Gastrocnemius medialis (tissue), 4 donors: ENCODE measurements at regions not wholly inside any gene's neighbourhood (a gene's known extent, or its start where the extent isn't known, plus 50 kb on each side); places are given as distances from the start of the nearest gene placed in this dataset.

Experiments used
- CTCF ChIP-seq, 5 experiments: fragments of 450-650 bp in 3 of 5; fragments of 200-600 bp in 2 of 5; sonication (generic) in 2 of 5; IDR thresholded peaks in 4 of 5; conservative IDR thresholded peaks in 1 of 5; 1 replicate in 4 of 5; 2 replicates in 1 of 5; pipeline ENCODE4 v1.5.1; 2016 to 2019; ENCODE audit warnings: antibody characterized with exemption in 5 of 5, mild to moderate bottlenecking in 3 of 5, moderate library complexity in 3 of 5
- POLR2A ChIP-seq, 2 donors: fragments of 450-650 bp; IDR thresholded peaks; one replicate each; pipeline ENCODE4 v1.6.1; 2017; ENCODE audit warnings: antibody characterized with exemption in 2 of 2, mild to moderate bottlenecking in 2 of 2, moderate library complexity in 2 of 2

DNA sequence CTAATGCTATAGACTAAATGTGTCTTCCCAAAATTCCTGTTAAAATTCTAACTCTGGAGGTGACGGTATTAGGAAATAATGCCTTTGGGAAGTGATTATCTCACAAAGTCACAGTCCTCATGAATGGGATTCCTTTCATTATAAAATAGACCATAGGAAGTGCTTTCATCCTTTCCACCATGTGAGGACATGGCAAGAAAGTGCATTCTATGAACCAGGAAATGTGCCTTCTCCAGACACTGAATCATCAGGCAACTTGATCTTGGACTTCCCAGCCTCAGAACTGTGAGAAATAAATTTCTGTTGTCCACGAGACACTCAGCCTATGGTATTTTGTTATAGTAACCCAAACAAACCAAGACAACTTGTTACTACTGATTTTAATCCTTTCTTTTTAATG lies 582.4 kb upstream of the C9orf72 start:
- TF ChIP-seq CTCF (IDR thresholded peaks at IDR 0.05 in 4 of 5, conservative IDR thresholded peaks at IDR 0.05 in 1 of 5) (no peak), POLR2A (IDR thresholded peaks at IDR 0.05) (no peak)
